ENCODE measurements at regions not wholly inside any gene's neighbourhood (a gene's known extent, or its start where the extent isn't known, plus 50 kb on each side); places are given as distances from the start of the nearest gene placed in this dataset.

- 66 to 89% methylated on average over 3 of the region's 3 CpGs for WGBS, 2 donors
- Histone ChIP-seq H3K36me3 (no peaks in the 10 kb centered on the region), H3K4me1 (no peaks in the 10 kb centered on the region), H3K9me3 (peaks cover 0 to 4% (median 0%) of the 10 kb centered on the region in 11 donors), H3K4me3 (no peak overlapping the region), H3K27ac (no peak overlapping the region), H3K27me3 (no peaks in the 10 kb centered on the region)
- no peak for TF ChIP-seq CTCF (IDR thresholded peaks at IDR 0.05)
- intact Hi-C loops (cut with DNase I) = loop anchor here in 2 of 10 donors (5.0 to 10.0 kb wide), 2 partner anchors 1438 to 1445 kb away; no protein-coding TSS in a partner anchor
- ATAC-seq = no peak
- DNase-seq = no peak
Measured at GRCh38 chr2:151040039-151040438, 221.6 kb downstream of the RBM43 start.

- no peak for TF ChIP-seq CTCF (IDR thresholded peaks at IDR 0.05)
- H3K9me3 ChIP-seq = no peaks in the 10 kb centered on the region
- H3K27ac ChIP-seq = no peak overlapping the region
- intact Hi-C loops (cut with DNase I) = no loop called here
- no peak overlapping the region for H3K4me3 ChIP-seq
- no peaks in the 10 kb centered on the region for H3K36me3 ChIP-seq
- H3K4me1 ChIP-seq = peaks cover 0 to 5% (median 0%) of the 10 kb centered on the region in 9 donors
- WGBS, 2 donors = 70 to 77% methylated on average over 6 of the region's 6 CpGs
- ATAC-seq = no peak
- no peaks in the 10 kb centered on the region for H3K27me3 ChIP-seq
- no peak for DNase-seq
Measured at GRCh38 chr2:151038516-151038915, 223.1 kb downstream of the RBM43 start.

- ATAC-seq = no peak
- TF ChIP-seq CTCF (IDR thresholded peaks at IDR 0.05) = no peak
- intact Hi-C loops (cut with DNase I) = no loop called here
- H3K27ac ChIP-seq = no peak overlapping the region
- no peak for DNase-seq
- H3K4me3 ChIP-seq = no peak overlapping the region
- peaks cover 0 to 16% (median 0%) of the 10 kb centered on the region in 9 donors for H3K4me1 ChIP-seq
- no peaks in the 10 kb centered on the region for H3K9me3 ChIP-seq
- H3K27me3 ChIP-seq = no peaks in the 10 kb centered on the region
- no peaks in the 10 kb centered on the region for H3K36me3 ChIP-seq
- WGBS, 2 donors = 43 to 52% methylated on average over 4 of the region's 4 CpGs
Measured at GRCh38 chr2:151037434-151037833, 224.2 kb downstream of the RBM43 start.

GRCh38 chr2:151033271-151034248 lies 228.1 kb downstream of the RBM43 start:
- no peak for ATAC-seq
- no peak for DNase-seq
- peaks cover 0 to 18% (median 0%) of the 10 kb centered on the region in 9 donors for H3K4me1 ChIP-seq
- no peaks in the 10 kb centered on the region for H3K27me3 ChIP-seq
- H3K4me3 ChIP-seq = no peak overlapping the region
- intact Hi-C loops (cut with DNase I) = no loop called here
- H3K36me3 ChIP-seq = no peaks in the 10 kb centered on the region
- H3K9me3 ChIP-seq = no peaks in the 10 kb centered on the region
- WGBS, 2 donors = 53 to 54% methylated on average over 4 of the region's 4 CpGs
- peak overlapping the region in 1 of 10 donors; percentile 20 for H3K27ac ChIP-seq
- TF ChIP-seq CTCF (IDR thresholded peaks at IDR 0.05) = no peak

Data from heart right ventricle (tissue), 16 donors.